NCI-H446 treated with DMSO at 0.1 percent for 48 hours (cell line): ENCODE measurements at regions not wholly inside any gene's neighbourhood (a gene's known extent, or its start where the extent isn't known, plus 50 kb on each side); places are given as distances from the start of the nearest gene placed in this dataset.

Experiments used
- DNase-seq: peaks from one replicate; lab custom pipeline; 2025; lab: John Stamatoyannopoulos, UW

DNA sequence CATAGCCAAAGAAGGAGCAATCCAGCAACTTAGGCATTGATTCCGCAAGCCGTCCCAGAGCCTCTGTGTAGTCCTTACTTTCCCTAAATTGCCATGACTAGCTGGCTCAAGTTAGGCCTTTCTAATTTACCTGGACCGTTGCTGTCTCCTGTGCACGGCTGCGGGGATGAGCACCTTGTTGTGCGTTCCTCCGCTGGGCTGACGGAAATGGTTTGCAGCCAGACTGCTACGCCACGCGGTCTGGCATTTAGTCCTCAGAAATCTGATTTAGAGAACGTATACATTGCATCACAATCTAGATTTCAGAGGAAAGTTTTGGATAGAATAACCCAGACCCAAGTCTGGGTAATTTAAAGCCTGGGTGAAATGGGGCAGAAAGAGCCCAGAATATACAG lies 133.2 kb upstream of the ARHGAP5 start:
- DNase-seq: peak; percentile 79

- peak; percentile 99 for DNase-seq
These were observed 132.6 kb upstream of the ARHGAP5 start for GRCh38 chr14:31944256-31945073.

- no peak for DNase-seq
These were observed 132.0 kb upstream of the ARHGAP5 start for GRCh38 chr14:31945074-31945613.

DNA sequence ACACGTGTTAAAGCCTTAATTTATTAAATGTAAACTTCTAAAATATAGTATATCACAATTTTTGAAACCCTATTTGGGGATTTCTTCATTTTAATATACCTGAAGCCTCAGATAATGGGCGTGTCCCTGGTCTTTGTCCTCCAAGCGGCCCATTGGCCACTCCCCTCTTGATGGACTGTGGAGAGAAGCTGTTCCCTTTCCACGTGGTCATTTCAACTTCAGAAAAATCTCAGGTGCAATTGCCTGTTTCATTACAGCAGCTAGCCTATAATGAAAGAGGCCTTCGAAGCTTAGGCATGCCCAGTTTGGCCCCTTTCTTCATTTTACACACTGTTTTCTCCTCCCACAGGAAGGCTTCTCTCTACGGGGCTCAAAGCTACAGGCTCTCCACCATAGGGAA lies 131.4 kb upstream of the ARHGAP5 start:
- no peak for DNase-seq

GRCh38 chr14:31947076-31947475 lies 130.0 kb upstream of the ARHGAP5 start:
- no peak for DNase-seq

DNA sequence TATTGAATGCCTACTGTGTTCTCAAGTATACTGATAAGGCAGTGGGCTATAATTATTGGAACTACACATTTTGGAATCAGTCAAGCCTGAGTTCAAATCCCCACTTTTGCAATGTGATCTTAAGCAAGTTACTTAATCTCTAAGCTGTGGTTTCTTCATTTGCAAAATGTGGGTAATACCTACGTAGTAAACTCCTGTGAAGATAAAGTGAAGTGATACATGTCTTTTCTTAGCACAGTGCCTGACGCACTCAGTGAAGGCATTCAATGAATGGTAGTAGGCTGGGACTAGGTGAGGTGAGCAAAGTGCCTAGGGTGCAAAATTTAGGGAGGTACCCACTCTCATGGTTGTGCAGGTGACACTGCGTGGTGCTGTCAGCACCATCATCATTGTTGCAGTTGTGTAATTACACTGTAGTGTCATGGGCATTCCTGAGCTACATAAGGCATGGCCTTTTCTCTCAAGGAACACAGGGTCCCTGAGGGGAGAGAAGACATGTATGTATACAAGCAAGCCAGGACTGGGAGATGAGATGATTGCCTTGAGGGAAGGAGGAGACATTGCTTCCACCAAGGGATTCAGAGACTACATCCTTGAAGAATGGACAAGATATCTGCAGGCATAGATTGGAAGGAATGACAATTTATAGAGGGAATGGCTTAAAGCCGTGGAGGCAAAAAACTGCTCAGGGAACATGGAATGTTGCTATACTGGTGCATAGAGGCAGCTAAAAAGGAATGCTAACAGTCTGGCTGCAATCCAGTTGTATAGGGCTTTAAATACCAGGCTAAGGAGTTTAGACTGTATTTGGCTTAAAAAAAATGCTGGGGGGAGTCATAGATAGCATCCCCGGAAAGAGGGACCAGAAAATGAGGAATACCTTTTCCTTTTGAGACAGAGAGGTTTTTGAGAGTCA lies 129.2 kb upstream of the ARHGAP5 start:
- no peak for DNase-seq

DNA sequence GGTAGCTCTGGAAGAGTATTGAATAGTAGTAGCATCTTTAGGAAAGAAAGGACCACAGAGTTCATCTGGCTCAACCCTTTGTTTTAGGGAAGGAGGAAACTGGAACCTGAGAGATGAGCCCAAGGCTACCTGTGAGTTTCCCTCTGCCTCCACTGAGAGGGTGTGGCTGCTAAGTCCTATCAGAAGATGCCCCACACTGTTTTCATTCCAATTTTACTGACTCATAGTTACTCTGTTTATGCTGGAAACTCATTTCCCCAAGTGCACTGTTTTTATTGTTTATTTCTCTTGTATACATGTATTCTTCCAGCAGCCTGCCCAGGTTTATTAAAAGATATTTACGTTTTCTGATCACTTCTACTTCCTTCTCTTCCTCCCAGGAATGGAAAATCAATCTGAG lies 127.4 kb upstream of the ARHGAP5 start:
- no peak for DNase-seq

DNA sequence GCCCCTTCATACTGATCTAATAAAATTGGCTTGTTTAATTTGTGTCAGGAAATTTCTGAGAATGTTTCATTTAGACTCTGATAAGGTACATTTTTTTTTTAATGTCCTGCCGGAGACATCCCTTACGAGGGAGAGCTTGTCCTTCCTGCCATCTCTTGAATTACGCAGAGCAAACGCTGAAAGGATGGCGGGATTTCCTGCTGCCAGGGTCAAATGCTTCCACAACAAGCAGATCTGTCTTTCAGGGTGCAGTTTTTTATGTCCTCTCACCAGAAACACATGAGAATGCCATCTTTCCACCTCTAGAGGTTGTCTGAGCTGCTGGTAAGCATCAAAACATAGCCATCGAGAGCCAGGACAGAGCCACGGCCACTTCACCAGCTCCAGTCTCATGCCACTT lies 126.8 kb upstream of the ARHGAP5 start:
- DNase-seq: no peak

GRCh38 chr14:31950764-31951637 lies 126.1 kb upstream of the ARHGAP5 start:
- DNase-seq: peak; percentile 83

DNA sequence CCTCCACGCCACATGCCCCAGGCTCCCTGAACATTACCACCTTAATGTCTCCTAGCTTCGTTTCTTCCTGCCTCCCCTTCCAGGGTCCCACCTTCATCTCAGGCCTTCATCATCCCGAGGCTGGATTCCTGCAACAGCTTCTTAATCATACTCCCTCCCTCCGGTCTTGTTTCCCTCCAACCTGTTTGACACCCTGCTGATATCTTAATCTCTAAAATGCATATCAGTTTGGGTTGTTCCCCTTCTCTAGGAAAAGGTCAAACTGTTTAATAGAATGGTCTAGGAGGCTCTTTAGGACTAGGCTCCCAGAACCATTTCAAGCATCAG lies 125.5 kb upstream of the ARHGAP5 start:
- DNase-seq: no peak

DNA sequence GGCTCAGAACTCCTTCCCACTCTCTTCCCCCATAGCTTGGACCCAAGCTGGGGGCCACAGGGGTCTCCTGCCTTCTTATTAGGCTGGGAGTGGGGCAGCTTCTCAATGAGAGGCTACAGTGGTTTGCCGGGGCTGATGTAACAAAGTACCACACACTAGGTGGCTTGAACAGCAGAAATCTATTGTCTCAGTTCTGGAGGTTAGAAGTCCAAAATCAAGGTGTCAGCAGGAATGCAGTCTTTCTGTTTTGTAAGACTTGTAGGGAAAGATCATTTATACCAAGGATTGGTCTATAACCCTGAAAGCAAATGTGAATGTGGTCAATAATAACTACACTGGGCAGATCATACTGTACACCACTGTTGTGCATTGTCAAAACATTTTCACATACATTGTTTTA lies 124.5 kb upstream of the ARHGAP5 start:
- no peak for DNase-seq

DNA sequence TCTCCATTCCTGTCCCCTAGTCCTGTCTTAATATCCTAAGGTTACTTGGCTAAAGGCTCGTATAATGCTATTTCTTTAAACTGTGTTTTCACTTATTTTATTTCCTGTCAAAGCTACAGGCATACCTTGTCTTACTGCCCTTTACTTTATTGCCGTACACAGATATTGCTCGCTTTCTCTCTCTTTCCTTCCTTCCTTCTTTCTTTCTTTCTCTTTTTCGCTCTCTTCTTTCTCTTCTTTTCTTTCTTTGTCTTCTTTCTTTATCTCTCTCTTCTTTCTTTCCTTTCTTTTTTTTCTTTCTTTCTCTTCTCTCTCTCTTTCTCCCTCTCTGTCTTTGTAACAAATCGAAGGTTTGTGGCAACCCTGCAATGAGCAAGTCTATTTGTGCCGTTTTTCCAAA lies 123.9 kb upstream of the ARHGAP5 start:
- no peak for DNase-seq

DNA sequence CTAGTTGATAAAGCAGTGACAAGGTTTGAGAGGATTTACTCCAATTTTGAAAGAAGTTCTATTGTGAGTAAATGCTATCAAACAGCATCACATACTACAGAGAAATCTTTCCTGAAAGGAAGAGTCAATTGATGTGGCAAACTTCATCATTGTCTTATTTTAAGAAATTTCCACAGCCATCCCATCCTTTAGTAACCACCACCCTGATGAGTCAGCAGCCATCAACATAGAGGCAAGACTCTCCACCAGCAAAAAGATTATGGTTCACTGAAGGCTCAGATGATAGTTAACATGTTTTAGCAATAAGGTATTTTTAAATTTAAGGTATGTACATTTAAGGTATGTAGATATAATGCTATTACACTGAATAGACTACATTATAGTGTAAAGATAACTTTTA lies 122.1 kb upstream of the ARHGAP5 start:
- DNase-seq: no peak

DNA sequence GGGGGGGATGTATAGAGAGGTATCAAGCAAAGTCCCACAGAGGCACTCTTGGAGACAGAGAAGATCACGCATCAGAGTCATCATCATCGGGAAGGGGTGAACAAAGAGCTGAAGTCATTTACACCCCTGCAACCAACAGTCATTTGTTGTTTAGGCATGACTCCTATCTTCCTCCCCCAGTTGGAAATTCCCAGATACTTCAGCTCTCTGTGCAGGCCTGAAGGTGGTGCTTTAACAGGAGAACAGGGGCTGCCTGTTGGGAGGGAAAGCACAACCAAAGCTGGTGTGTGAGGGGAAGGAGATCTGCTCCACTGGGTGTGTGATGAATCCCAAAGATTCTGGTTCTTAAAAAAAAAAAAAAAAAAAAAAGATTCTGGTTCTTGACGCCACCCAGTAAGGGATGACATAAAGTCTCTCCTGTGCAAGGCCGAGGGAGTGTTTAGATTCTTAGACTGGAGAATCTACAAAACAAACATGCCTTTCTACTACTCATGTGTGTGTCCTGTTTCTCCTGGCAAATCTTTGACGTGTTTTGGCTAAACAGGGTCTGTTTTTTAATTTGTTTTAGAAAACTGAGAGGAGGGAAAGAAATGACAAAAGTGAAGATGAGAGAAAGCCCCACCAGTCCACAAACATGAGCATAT lies 121.0 kb upstream of the ARHGAP5 start:
- DNase-seq: no peak

DNA sequence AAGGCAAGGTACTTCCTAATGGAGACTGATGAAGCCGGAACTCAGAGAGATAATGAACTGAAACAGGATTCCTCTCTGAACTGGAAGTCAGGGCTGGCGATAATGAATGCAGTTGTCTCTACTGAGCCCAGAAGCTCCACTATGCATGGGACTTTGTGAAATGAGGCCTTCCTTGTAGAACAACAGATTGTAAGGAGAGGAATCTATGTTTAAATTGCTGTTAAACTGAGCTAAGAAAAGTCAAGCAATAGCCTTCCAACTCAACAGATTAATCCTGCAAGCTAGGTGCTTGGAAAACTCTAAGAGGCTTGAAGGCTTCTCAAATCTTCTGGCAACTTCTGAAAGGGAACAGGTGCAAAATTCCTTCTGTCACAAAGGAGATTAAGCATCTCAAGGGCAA lies 119.5 kb upstream of the ARHGAP5 start:
- DNase-seq: no peak

GRCh38 chr14:31960039-31960438 lies 117.1 kb upstream of the ARHGAP5 start:
- DNase-seq: no peak

GRCh38 chr14:31961896-31962295 lies 115.2 kb upstream of the ARHGAP5 start:
- no peak for DNase-seq

DNA sequence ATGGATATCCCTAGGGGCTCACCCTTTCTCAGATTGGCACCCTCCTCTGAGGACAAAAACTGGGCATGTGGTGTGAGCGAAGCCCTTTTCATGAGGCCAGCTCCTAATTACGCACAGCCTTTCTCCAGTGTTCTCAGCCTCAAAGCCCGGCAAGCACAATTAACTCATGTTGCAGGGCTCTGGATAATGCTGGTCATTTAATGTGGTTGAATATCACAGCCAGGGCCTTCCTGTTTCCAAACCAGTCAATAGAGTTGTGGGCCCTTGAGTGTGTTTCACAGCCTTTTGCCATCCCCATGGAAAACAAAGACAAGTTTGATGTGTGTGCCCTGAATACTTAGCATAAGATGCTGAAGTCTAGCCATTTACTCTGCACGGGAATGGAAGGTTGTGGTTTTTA lies 114.2 kb upstream of the ARHGAP5 start:
- DNase-seq: no peak

DNA sequence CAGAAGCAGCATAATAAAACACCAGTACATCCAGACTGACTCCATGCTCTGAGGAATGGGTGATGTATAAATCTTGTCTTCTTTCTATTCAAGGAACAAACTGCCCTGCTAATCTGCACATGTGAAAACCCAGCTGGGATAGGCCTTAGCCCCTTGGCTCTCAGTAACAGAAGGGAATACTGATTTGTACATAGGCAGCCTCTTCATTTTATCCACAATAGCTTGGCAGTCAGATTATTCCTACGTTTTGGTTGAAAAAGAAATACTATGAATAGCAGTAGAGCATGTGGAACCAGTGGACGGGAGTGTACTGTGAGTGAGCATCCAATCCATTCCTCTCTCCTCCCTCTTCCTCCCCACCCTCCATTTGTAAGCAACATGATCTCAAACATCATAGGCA lies 113.5 kb upstream of the ARHGAP5 start:
- DNase-seq: no peak

DNA sequence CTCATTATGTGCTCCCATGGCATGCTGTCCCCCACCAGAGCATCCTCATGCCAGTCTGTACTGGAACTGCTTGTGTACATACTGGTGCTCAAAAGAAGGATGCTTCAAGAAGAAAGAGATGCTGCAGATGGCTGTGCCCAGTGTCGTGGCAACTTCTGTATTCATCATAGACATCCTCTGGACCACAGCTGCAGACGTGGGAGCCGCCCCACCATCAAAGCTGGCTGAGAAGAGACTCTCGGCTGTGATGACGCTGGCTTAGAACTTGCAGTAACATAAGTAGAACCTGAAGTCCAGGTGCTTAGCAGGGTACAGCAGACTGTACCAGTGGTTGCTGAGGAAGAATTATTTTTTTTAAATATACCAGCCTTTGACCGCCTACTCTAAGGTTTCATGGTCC lies 112.6 kb upstream of the ARHGAP5 start:
- DNase-seq: no peak

DNA sequence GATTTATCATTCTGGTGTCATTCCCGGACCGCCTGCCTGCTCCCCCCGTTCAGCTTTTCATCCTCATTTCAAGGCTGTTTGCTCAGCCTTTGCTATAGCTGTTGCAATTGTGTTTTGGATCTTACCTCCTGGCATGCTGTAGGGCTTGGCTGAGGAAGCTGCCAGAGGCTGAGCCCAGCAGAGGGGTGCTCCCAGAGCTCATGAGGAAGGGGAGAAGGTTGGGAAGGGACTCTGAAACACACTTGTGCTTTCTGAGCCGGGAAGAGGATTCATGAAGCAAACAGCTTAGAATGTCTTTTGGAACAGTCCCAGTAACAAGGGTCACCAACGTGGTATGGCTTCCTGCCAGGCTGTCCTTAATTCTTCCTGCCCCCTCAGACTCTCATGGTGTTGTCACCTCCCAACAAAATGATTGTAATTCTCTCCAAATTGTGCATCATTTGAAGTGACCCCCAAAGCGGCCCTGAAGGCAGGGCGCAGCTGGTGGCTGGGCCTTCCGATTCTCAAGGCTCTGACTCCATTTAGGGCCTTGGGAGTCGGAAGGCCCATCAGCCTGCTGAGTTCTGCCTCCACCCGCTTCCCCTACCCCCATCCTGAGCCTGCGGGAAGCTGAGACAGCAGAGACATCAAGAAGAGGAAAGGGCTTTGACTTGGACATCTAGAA lies 111.9 kb upstream of the ARHGAP5 start:
- DNase-seq: peak; percentile 44
